CD4-positive, alpha-beta T cell (primary cell): ENCODE measurements at regions not wholly inside any gene's neighbourhood (a gene's known extent, or its start where the extent isn't known, plus 50 kb on each side); places are given as distances from the start of the nearest gene placed in this dataset.
"Not testable (repeated sequence)": the region's sequence is repeated elsewhere in the genome, so short reads cannot be mapped to it uniquely, and the experiment has no call there.

Experiments used
- ATAC-seq: fragments of 200-7000 bp; cut with Tn5 transposase; one replicate; pipeline ENCODE4 v1.10.0; 2022; ENCODE audit warnings: mild to moderate bottlenecking; ENCODE audit not compliant: poor library complexity
- CTCF ChIA-PET: fragments of 350-600 bp; sonication (Branson Sonifier 250); formaldehyde crosslinking; loops from one replicate; lab custom pipeline; 2021; ENCODE audit warnings: antibody characterized with exemption, inconsistent platforms; lab: Charles Lee
- POLR2A ChIA-PET: fragments of 350-600 bp; sonication (Branson Sonifier 250); formaldehyde crosslinking; loops from one replicate; lab custom pipeline; 2021; ENCODE audit warnings: antibody characterized with exemption, inconsistent platforms; lab: Charles Lee
- DNase-seq, 14 experiments: peaks; one replicate each; pipeline ENCODE4 v3.0.0-alpha.2; 2013 to 2020; ENCODE audit warnings: mixed read lengths in 2 of 14
- H3K27ac ChIP-seq, 2 donors: one replicate each; pipeline versions ENCODE4 v1.5.1 to v1.7.0; 2013; ENCODE audit warnings: low read length in 2 of 2, low read depth in 1 of 2, mild to moderate bottlenecking in 1 of 2
- H3K27me3 ChIP-seq, 2 experiments: 1 replicate in 1 of 2; 2 replicates in 1 of 2; pipeline versions ENCODE4 v1.6.1 to v1.7.0; 2013; ENCODE audit warnings: low read length in 2 of 2, control low read depth in 1 of 2, mild to moderate bottlenecking in 1 of 2, moderate library complexity in 1 of 2; ENCODE audit not compliant: insufficient read depth in 2 of 2, control insufficient read depth in 1 of 2
- H3K36me3 ChIP-seq: one replicate; pipeline ENCODE4 v1.6.1; 2013; ENCODE audit warnings: low read length, control low read depth; ENCODE audit not compliant: insufficient read depth
- H3K4me1 ChIP-seq: one replicate; pipeline ENCODE4 v1.6.1; 2013; ENCODE audit warnings: low read length, control low read depth; ENCODE audit not compliant: insufficient read depth
- H3K4me3 ChIP-seq: one replicate; pipeline ENCODE4 v1.5.1; 2013; ENCODE audit warnings: mild to moderate bottlenecking, low read length, moderate library complexity
- H3K9me3 ChIP-seq, 2 experiments: 1 replicate in 1 of 2; 2 replicates in 1 of 2; pipeline versions ENCODE4 v1.6.1 to v1.7.0; 2013; ENCODE audit warnings: low read length in 2 of 2, mild to moderate bottlenecking in 2 of 2, control low read depth in 1 of 2, moderate library complexity in 1 of 2; ENCODE audit not compliant: control insufficient read depth in 1 of 2, insufficient read depth in 1 of 2
- H3K27ac Mint-ChIP-seq: one replicate; pipeline ENCODE4 v1.8.0; 2020; ENCODE audit warnings: mixed read lengths
- H3K27me3 Mint-ChIP-seq: one replicate; pipeline ENCODE4 v1.8.0; 2021; ENCODE audit warnings: mixed read lengths
- H3K36me3 Mint-ChIP-seq: one replicate; pipeline ENCODE4 v1.8.0; 2021; ENCODE audit warnings: low read depth, mixed read lengths
- H3K4me1 Mint-ChIP-seq: one replicate; pipeline ENCODE4 v1.8.0; 2021; ENCODE audit warnings: low read depth, mixed read lengths
- H3K4me3 Mint-ChIP-seq: one replicate; pipeline ENCODE4 v1.8.0; 2020; ENCODE audit warnings: mild to moderate bottlenecking, mixed read lengths
- H3K9me3 Mint-ChIP-seq: one replicate; pipeline ENCODE4 v1.8.0; 2020; ENCODE audit warnings: mixed read lengths
- intact Hi-C, 2 experiments: fragments of 100-400 bp; cut with DNase I in 1 of 2; cut with micrococcal nuclease in 1 of 2; formaldehyde crosslinking; loops; one replicate each; pipeline versions ENCODE4 v1.15.1 to v1.9.0; 2023 to 2025; cut with DNase I, micrococcal nuclease
- TF ChIP-seq, protein P1 (sequence below): fragments of 200-600 bp; IDR thresholded peaks from one replicate; pipeline ENCODE4 v1.8.0; 2022; ENCODE audit warnings: antibody characterized with exemption, mild to moderate bottlenecking

DNA sequence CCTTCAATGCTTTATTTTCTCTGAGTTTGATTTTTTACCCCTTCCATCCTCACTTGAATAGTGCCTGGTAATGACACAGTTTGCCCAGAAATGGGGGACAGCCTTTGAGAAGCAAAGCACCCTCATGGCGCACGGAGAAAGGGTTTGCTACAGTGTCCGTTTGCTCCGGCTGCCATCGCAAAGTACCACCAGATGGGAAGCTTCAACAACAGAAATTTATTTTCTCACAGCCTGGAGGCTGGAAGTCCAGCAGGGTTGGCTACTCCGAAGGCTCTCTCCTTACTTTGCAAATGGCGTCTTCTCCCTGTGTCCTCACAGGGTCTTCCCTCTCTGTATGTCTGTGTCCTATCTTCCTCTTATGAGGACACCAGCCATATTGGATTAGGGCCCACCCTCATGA lies 327.7 kb upstream of the KAZN start:
- no peak overlapping the region for H3K27ac ChIP-seq
- Mint-ChIP-seq H3K9me3 (peaks cover 2% of the 10 kb centered on the region), H3K27ac (no peak overlapping the region), H3K27me3 (no peaks in the 10 kb centered on the region), H3K4me1 (no peaks in the 10 kb centered on the region), H3K4me3 (no peak overlapping the region), H3K36me3 (no peaks in the 10 kb centered on the region)
- no peaks in the 10 kb centered on the region for H3K36me3 ChIP-seq
- DNase-seq (no peak), ATAC-seq (no peak)
- H3K9me3 ChIP-seq = no peaks in the 10 kb centered on the region
- TF ChIP-seq, protein P1, sequence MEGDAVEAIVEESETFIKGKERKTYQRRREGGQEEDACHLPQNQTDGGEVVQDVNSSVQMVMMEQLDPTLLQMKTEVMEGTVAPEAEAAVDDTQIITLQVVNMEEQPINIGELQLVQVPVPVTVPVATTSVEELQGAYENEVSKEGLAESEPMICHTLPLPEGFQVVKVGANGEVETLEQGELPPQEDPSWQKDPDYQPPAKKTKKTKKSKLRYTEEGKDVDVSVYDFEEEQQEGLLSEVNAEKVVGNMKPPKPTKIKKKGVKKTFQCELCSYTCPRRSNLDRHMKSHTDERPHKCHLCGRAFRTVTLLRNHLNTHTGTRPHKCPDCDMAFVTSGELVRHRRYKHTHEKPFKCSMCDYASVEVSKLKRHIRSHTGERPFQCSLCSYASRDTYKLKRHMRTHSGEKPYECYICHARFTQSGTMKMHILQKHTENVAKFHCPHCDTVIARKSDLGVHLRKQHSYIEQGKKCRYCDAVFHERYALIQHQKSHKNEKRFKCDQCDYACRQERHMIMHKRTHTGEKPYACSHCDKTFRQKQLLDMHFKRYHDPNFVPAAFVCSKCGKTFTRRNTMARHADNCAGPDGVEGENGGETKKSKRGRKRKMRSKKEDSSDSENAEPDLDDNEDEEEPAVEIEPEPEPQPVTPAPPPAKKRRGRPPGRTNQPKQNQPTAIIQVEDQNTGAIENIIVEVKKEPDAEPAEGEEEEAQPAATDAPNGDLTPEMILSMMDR = no peak
- CTCF ChIA-PET = no interaction called here
- H3K4me1 ChIP-seq = no peaks in the 10 kb centered on the region
- POLR2A ChIA-PET = no interaction called here
- H3K4me3 ChIP-seq = no peak overlapping the region
- no peaks in the 10 kb centered on the region for H3K27me3 ChIP-seq
- intact Hi-C loops = no loop called here

DNA sequence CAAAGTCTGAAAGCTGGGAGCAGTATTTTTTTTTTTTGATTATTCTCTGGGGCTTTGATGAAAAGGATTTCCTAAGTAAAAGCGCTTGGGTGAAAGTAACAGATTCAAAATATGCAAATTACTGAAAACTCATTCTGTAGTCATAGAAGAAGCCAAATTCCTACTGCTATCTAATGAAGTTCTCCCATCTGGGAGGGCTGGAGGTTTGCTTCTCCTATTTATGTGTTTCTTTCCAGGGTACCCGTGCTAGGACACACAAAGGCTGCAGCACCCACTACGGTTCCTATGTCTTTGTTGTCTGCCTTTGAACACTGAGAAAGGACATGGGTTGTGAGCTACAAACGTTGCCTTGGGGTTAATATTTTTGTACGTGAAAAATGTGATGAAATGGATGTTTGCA lies 324.7 kb upstream of the KAZN start:
- ChIA-PET CTCF (no interaction called here), POLR2A (no interaction called here)
- intact Hi-C loops = no loop called here
- Mint-ChIP-seq H3K27ac (no peak overlapping the region), H3K9me3 (peaks cover 2% of the 10 kb centered on the region), H3K4me1 (no peaks in the 10 kb centered on the region), H3K4me3 (no peak overlapping the region), H3K36me3 (no peaks in the 10 kb centered on the region), H3K27me3 (no peaks in the 10 kb centered on the region)
- Histone ChIP-seq H3K27ac (no peak overlapping the region), H3K36me3 (no peaks in the 10 kb centered on the region), H3K27me3 (no peaks in the 10 kb centered on the region), H3K4me3 (no peak overlapping the region), H3K9me3 (no peaks in the 10 kb centered on the region), H3K4me1 (no peaks in the 10 kb centered on the region)
- DNase-seq (no peak), ATAC-seq (no peak)
- TF ChIP-seq, protein P1 = no peak

- H3K4me1 ChIP-seq, H3K4me3 ChIP-seq, H3K27ac ChIP-seq, H3K27ac Mint-ChIP-seq, H3K4me3 Mint-ChIP-seq, H3K36me3 ChIP-seq, POLR2A ChIA-PET, ATAC-seq, H3K4me1 Mint-ChIP-seq, H3K9me3 Mint-ChIP-seq, DNase-seq, H3K36me3 Mint-ChIP-seq, H3K27me3 Mint-ChIP-seq, H3K9me3 ChIP-seq, CTCF ChIA-PET, intact Hi-C loops, H3K27me3 ChIP-seq: not testable (repeated sequence)
Observed at GRCh38 chr1:14279891-14280290, 318.6 kb upstream of the KAZN start.

DNA sequence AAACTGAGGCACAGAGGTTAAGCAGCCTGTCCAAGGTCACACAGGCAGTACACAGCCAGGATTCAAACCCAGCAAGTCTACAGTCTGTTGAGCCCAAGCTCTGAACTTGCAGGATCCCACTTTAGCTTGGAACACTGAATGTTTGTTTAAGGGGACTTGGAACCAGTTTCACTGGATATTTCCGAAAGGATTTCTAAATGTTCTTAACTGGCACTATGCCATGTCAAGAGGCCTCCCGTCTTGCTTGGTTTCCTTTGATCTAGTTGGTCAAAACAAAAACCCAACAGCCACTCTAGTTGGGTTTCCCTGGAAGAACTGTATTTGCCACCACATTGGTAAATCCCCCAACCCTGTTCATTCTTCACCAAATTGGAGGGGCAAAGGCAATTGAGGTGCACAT lies 317.6 kb upstream of the KAZN start:
- Histone ChIP-seq H3K4me1 (no peaks in the 10 kb centered on the region), H3K27ac (no peak overlapping the region), H3K36me3 (no peaks in the 10 kb centered on the region), H3K4me3 (no peak overlapping the region), H3K9me3 (no peaks in the 10 kb centered on the region), H3K27me3 (no peaks in the 10 kb centered on the region)
- Mint-ChIP-seq H3K4me1 (no peaks in the 10 kb centered on the region), H3K4me3 (no peak overlapping the region), H3K9me3 (no peaks in the 10 kb centered on the region), H3K27ac (no peak overlapping the region), H3K36me3 (no peaks in the 10 kb centered on the region), H3K27me3 (no peaks in the 10 kb centered on the region)
- ChIA-PET CTCF (no interaction called here), POLR2A (no interaction called here)
- no peak for DNase-seq
- intact Hi-C loops = no loop called here
- no peak for ATAC-seq
- TF ChIP-seq, protein P1 = no peak
